OCI-LY1 (cell line): ENCODE measurements at regions not wholly inside any gene's neighbourhood (a gene's known extent, or its start where the extent isn't known, plus 50 kb on each side); places are given as distances from the start of the nearest gene placed in this dataset.

Experiments
- H2AFZ ChIP-seq: fragments of 200-600 bp; sonication (generic), shearing (Covaris generic); 2 replicates; pipeline ENCODE4 v1.6.0; 2014; ENCODE audit warnings: antibody characterized with exemption, mild to moderate bottlenecking, low read length
- H3F3A ChIP-seq: fragments of 200-600 bp; sonication (generic), shearing (Covaris generic); 2 replicates; pipeline ENCODE4 v1.6.0; 2014; ENCODE audit warnings: mild to moderate bottlenecking, antibody characterized with exemption, low read length, moderate library complexity; ENCODE audit not compliant: insufficient read depth
- H3K27ac ChIP-seq: fragments of 200-600 bp; sonication (generic); 2 replicates; pipeline ENCODE4 v1.5.1; 2014; ENCODE audit warnings: low read length, mixed run types, mild to moderate bottlenecking, low read depth; ENCODE audit not compliant: poor library complexity, severe bottlenecking
- H3K27me3 ChIP-seq: fragments of 200-600 bp; sonication (generic); 2 replicates; pipeline ENCODE4 v1.6.0; 2014; ENCODE audit warnings: antibody characterized with exemption, mild to moderate bottlenecking, low read length, moderate library complexity; ENCODE audit not compliant: insufficient read depth
- H3K36me3 ChIP-seq: fragments of 200-600 bp; sonication (generic); 2 replicates; pipeline ENCODE4 v1.6.1; 2014; ENCODE audit warnings: mild to moderate bottlenecking, antibody characterized with exemption, low read length, moderate library complexity, mixed read lengths; ENCODE audit not compliant: insufficient read depth
- H3K4me1 ChIP-seq: fragments of 200-600 bp; sonication (generic); 2 replicates; pipeline ENCODE4 v1.5.1; 2014; ENCODE audit warnings: mild to moderate bottlenecking, low read length, moderate library complexity; ENCODE audit not compliant: insufficient read depth, severe bottlenecking
- H3K4me2 ChIP-seq: fragments of 200-600 bp; sonication (generic), shearing (Covaris generic); 2 replicates; pipeline ENCODE4 v1.6.1; 2014; ENCODE audit warnings: low read length
- H3K4me3 ChIP-seq: fragments of 200-600 bp; sonication (generic); 2 replicates; pipeline ENCODE4 v1.5.1; 2014; ENCODE audit warnings: low read length, low read depth, mild to moderate bottlenecking, mixed read lengths; ENCODE audit not compliant: poor library complexity, severe bottlenecking
- H3K79me2 ChIP-seq: fragments of 200-600 bp; shearing (Covaris generic); 2 replicates; pipeline ENCODE4 v1.6.1; 2016; ENCODE audit warnings: mixed run types, low read length, mixed read lengths; ENCODE audit not compliant: insufficient read depth
- H3K9ac ChIP-seq: fragments of 200-600 bp; sonication (generic), shearing (Covaris generic); 2 replicates; pipeline ENCODE4 v1.6.1; 2014; ENCODE audit warnings: mild to moderate bottlenecking, low read length, mixed read lengths
- H3K9me2 ChIP-seq: fragments of 200-600 bp; sonication (generic), shearing (Covaris generic); 2 replicates; pipeline ENCODE4 v1.6.1; 2014; ENCODE audit warnings: low read depth, mild to moderate bottlenecking, low read length, mixed read lengths
- H3K9me3 ChIP-seq: fragments of 200-600 bp; shearing (Covaris generic); 2 replicates; pipeline ENCODE4 v1.6.1; 2014; ENCODE audit warnings: low read length, mixed read lengths
- H4K20me1 ChIP-seq: fragments of 200-600 bp; sonication (generic), shearing (Covaris generic); 2 replicates; pipeline ENCODE4 v1.6.0; 2016; ENCODE audit warnings: mild to moderate bottlenecking, low read length; ENCODE audit not compliant: insufficient read depth
- EZH2 ChIP-seq: fragments of 200-600 bp; sonication (generic), shearing (Covaris generic); IDR thresholded peaks from 2 replicates; pipeline ENCODE4 v1.8.0; 2017; ENCODE audit warnings: borderline replicate concordance, mixed run types, mild to moderate bottlenecking, antibody characterized with exemption, low read length, moderate library complexity, mixed read lengths
- TF ChIP-seq, protein P1 (sequence below): fragments of 200-600 bp; sonication (generic), shearing (Covaris generic); IDR thresholded peaks from 2 replicates; pipeline ENCODE4 v1.5.1; 2017; ENCODE audit warnings: mild to moderate bottlenecking, antibody characterized with exemption, low read length, moderate library complexity, mixed read lengths

DNA sequence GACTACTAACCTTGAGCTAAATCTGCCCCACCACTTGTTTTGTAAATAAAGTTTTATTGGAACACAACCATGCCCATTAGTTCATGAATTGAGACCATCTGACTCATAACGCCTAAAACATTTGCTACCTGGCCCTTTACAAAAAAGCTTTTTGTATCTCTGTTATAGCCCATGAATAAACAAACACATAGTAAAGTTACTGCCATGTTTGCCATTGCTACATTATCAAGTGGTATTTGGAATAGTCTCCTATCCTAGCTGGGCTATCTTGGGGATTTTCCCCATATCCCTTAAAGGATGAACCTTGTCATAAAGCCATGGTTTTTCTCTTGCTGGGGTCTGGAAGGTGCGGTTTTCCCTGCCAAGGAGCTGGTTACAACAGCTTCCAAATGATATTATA, 112.3 kb downstream of the FAM9B start:
- no peaks in the 10 kb centered on the region for H3K9me2 ChIP-seq
- no peaks in the 10 kb centered on the region for H3K4me1 ChIP-seq
- H3K9me3 ChIP-seq, result no peaks in the 10 kb centered on the region
- H3F3A ChIP-seq, result no peaks in the 10 kb centered on the region
- H3K79me2 ChIP-seq, result no peaks in the 10 kb centered on the region
- no peaks in the 10 kb centered on the region for H3K36me3 ChIP-seq
- no peak overlapping the region for H3K27ac ChIP-seq
- no peak overlapping the region for H3K4me2 ChIP-seq
- no peak overlapping the region for H3K9ac ChIP-seq
- H4K20me1 ChIP-seq, result no peaks in the 10 kb centered on the region
- no peak overlapping the region for H3K4me3 ChIP-seq
- no peaks in the 10 kb centered on the region for H3K27me3 ChIP-seq
- no peak for TF ChIP-seq EZH2
- TF ChIP-seq, protein P1, sequence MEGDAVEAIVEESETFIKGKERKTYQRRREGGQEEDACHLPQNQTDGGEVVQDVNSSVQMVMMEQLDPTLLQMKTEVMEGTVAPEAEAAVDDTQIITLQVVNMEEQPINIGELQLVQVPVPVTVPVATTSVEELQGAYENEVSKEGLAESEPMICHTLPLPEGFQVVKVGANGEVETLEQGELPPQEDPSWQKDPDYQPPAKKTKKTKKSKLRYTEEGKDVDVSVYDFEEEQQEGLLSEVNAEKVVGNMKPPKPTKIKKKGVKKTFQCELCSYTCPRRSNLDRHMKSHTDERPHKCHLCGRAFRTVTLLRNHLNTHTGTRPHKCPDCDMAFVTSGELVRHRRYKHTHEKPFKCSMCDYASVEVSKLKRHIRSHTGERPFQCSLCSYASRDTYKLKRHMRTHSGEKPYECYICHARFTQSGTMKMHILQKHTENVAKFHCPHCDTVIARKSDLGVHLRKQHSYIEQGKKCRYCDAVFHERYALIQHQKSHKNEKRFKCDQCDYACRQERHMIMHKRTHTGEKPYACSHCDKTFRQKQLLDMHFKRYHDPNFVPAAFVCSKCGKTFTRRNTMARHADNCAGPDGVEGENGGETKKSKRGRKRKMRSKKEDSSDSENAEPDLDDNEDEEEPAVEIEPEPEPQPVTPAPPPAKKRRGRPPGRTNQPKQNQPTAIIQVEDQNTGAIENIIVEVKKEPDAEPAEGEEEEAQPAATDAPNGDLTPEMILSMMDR, result no peak
- no peak overlapping the region for H2AFZ ChIP-seq

DNA sequence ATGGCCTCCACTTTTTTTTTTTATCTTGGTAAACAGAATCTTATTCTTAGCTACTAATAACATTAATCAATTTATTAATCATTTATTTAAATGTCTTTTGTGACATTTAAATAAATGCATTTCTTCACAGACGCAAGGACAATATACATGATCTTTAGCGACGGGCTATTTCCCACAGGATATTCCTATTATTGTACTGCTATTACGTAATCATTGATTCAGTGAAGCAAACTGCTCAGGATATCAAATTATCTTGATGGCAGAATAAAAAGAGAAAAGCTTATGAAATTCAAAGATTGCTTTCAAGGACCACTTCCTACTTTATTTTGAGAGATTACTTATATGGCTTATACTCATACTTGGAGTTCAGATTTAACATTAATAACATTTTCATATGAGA, 114.1 kb downstream of the FAM9B start:
- Histone ChIP-seq H3K36me3 (no peaks in the 10 kb centered on the region), H4K20me1 (no peaks in the 10 kb centered on the region), H3K4me3 (no peak overlapping the region), H3F3A (no peaks in the 10 kb centered on the region), H3K27ac (no peak overlapping the region), H3K9me2 (no peaks in the 10 kb centered on the region), H3K4me1 (no peaks in the 10 kb centered on the region), H3K79me2 (no peaks in the 10 kb centered on the region), H3K9me3 (no peaks in the 10 kb centered on the region), H3K9ac (no peak overlapping the region), H3K27me3 (no peaks in the 10 kb centered on the region), H2AFZ (no peak overlapping the region), H3K4me2 (no peak overlapping the region)
- TF ChIP-seq, protein P1, result no peak
- no peak for TF ChIP-seq EZH2

DNA sequence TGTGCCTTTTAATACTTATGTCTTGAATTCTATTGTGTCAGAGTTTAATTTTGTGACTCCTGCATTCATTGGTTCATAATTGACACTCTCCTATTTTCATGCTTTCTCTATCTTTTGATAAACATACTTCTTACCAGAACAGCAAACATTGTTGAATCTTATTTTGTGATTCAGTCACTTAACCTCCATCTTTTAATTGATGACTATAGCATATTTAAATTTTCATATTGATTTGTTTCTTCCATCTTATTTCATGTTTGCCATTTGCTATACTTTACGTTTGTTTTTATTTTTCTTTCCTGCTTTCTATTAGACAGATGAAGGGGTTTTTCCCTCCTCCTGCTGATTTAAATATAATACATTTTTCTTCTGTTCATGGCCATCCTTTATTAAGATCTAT, 115.5 kb upstream of the FAM9A start:
- no peak overlapping the region for H3K9ac ChIP-seq

More for the DNA sequence above, 115.5 kb upstream of the FAM9A start:
- Histone ChIP-seq H3K36me3 (no peaks in the 10 kb centered on the region), H3K27ac (no peak overlapping the region), H3F3A (no peaks in the 10 kb centered on the region), H3K9me2 (no peaks in the 10 kb centered on the region), H3K79me2 (no peaks in the 10 kb centered on the region), H3K27me3 (no peaks in the 10 kb centered on the region), H3K4me1 (no peaks in the 10 kb centered on the region), H4K20me1 (no peaks in the 10 kb centered on the region), H3K4me2 (no peak overlapping the region), H3K9me3 (no peaks in the 10 kb centered on the region), H3K4me3 (no peak overlapping the region), H2AFZ (no peak overlapping the region)
- TF ChIP-seq, protein P1, result no peak
- TF ChIP-seq EZH2, result no peak
